Colonic mucosa (tissue), 4 donors: ENCODE measurements at regions not wholly inside any gene's neighbourhood (a gene's known extent, or its start where the extent isn't known, plus 50 kb on each side); places are given as distances from the start of the nearest gene placed in this dataset.

Experiments
- DNase-seq: peaks from one replicate; pipeline ENCODE4 v3.0.0-alpha.2; 2020
- H3K27ac ChIP-seq: fragments of 200-600 bp; one replicate; pipeline ENCODE4 v1.8.0; 2021
- H3K27me3 ChIP-seq: fragments of 200-600 bp; one replicate; pipeline ENCODE4 v1.8.0; 2021
- H3K36me3 ChIP-seq: fragments of 200-600 bp; one replicate; pipeline ENCODE4 v1.8.0; 2021
- H3K4me1 ChIP-seq: fragments of 200-600 bp; one replicate; pipeline ENCODE4 v1.8.0; 2021; ENCODE audit warnings: mild to moderate bottlenecking
- H3K4me3 ChIP-seq: fragments of 200-600 bp; one replicate; pipeline ENCODE4 v1.8.0; 2021
- H3K9ac ChIP-seq, 2 donors: one replicate each; pipeline ENCODE4 v1.7.0; 2013; ENCODE audit warnings: control low read depth in 2 of 2, low read depth in 2 of 2, low read length in 2 of 2
- H3K9me3 ChIP-seq: fragments of 200-600 bp; one replicate; pipeline ENCODE4 v1.8.0; 2021
- intact Hi-C: fragments of 100-400 bp; cut with DNase I; formaldehyde crosslinking; loops from one replicate; pipeline ENCODE4 v1.14.1; 2022
- TF ChIP-seq, protein P1 (sequence below): fragments of 200-600 bp; IDR thresholded peaks from one replicate; pipeline ENCODE4 v1.8.0; 2022; ENCODE audit warnings: antibody characterized with exemption, mild to moderate bottlenecking
- donor health status: healthy.
- donor health status: DM: no; HTN: no; CAD: no.
- donor health status: DM: no; HTN: no; CAD: no.

DNA sequence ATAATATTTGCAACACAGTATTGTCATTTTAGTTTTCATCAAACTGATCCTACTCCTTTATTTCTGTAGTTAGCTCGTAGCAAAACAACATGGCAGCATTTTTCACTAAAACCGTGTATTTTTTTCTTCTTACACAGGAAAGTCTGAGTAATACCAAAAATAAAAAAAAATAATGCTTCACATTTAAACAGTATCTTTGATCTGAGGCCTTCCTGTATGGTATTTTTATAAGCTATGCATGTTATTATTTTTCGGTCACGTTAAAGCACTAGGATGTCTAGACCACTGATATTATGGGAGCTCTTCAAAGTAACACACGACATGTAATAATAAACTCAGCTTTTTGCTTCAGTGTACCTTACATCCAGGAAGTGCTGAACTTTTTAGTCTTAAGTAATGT lies 94.1 kb upstream of the SRD5A3 start:
- H3K27me3 ChIP-seq: no peaks in the 10 kb centered on the region
- H3K9me3 ChIP-seq: no peaks in the 10 kb centered on the region
- DNase-seq: no peak
- intact Hi-C loops: no loop called here
- no peak overlapping the region for H3K27ac ChIP-seq
- H3K4me3 ChIP-seq: no peak overlapping the region
- no peak overlapping the region for H3K9ac ChIP-seq
- TF ChIP-seq, protein P1, sequence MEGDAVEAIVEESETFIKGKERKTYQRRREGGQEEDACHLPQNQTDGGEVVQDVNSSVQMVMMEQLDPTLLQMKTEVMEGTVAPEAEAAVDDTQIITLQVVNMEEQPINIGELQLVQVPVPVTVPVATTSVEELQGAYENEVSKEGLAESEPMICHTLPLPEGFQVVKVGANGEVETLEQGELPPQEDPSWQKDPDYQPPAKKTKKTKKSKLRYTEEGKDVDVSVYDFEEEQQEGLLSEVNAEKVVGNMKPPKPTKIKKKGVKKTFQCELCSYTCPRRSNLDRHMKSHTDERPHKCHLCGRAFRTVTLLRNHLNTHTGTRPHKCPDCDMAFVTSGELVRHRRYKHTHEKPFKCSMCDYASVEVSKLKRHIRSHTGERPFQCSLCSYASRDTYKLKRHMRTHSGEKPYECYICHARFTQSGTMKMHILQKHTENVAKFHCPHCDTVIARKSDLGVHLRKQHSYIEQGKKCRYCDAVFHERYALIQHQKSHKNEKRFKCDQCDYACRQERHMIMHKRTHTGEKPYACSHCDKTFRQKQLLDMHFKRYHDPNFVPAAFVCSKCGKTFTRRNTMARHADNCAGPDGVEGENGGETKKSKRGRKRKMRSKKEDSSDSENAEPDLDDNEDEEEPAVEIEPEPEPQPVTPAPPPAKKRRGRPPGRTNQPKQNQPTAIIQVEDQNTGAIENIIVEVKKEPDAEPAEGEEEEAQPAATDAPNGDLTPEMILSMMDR: no peak
- H3K36me3 ChIP-seq: no peaks in the 10 kb centered on the region
- H3K4me1 ChIP-seq: no peaks in the 10 kb centered on the region

GRCh38 chr4:55253948-55254593 lies 92.0 kb upstream of the SRD5A3 start:
- H3K27me3 ChIP-seq: no peaks in the 10 kb centered on the region
- no peaks in the 10 kb centered on the region for H3K9me3 ChIP-seq
- DNase-seq: no peak
- TF ChIP-seq, protein P1: no peak
- no peaks in the 10 kb centered on the region for H3K4me1 ChIP-seq
- no peak overlapping the region for H3K27ac ChIP-seq
- no peak overlapping the region for H3K4me3 ChIP-seq
- H3K36me3 ChIP-seq: no peaks in the 10 kb centered on the region
- intact Hi-C loops: no loop called here
- no peak overlapping the region for H3K9ac ChIP-seq

- Histone ChIP-seq H3K9me3 (no peaks in the 10 kb centered on the region), H3K4me3 (no peak overlapping the region), H3K27me3 (no peaks in the 10 kb centered on the region), H3K27ac (no peak overlapping the region), H3K36me3 (no peaks in the 10 kb centered on the region), H3K9ac (no peak overlapping the region), H3K4me1 (no peaks in the 10 kb centered on the region)
- no peak for DNase-seq
- intact Hi-C loops: no loop called here
- TF ChIP-seq, protein P1: no peak
Observed at GRCh38 chr4:55255179-55255578, 90.9 kb upstream of the SRD5A3 start.

DNA sequence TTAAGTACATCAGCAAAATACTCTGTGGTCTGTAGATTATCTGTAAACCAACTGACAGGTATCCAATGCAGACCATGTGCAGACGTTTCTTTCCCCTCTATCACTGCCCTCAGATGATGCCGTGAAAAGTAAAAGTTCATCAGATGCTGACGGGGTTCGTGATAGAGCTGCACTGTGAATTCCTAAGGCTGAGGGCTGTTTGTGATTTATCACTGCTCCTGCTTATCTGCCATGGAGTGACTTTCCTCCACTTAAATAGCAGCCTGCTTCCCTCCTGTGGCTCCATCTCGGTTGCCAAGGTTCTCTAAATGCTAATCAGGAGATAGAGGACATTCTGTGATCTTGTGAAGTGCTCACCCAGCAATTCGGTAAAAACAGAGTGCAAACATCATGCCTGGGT lies 89.3 kb upstream of the SRD5A3 start:
- H3K27ac ChIP-seq: no peak overlapping the region
- no peak for DNase-seq
- no peaks in the 10 kb centered on the region for H3K4me1 ChIP-seq
- H3K9me3 ChIP-seq: no peaks in the 10 kb centered on the region
- no peaks in the 10 kb centered on the region for H3K27me3 ChIP-seq
- no peak overlapping the region for H3K9ac ChIP-seq
- TF ChIP-seq, protein P1: no peak
- H3K36me3 ChIP-seq: no peaks in the 10 kb centered on the region
- no peak overlapping the region for H3K4me3 ChIP-seq
- intact Hi-C loops: no loop called here

DNA sequence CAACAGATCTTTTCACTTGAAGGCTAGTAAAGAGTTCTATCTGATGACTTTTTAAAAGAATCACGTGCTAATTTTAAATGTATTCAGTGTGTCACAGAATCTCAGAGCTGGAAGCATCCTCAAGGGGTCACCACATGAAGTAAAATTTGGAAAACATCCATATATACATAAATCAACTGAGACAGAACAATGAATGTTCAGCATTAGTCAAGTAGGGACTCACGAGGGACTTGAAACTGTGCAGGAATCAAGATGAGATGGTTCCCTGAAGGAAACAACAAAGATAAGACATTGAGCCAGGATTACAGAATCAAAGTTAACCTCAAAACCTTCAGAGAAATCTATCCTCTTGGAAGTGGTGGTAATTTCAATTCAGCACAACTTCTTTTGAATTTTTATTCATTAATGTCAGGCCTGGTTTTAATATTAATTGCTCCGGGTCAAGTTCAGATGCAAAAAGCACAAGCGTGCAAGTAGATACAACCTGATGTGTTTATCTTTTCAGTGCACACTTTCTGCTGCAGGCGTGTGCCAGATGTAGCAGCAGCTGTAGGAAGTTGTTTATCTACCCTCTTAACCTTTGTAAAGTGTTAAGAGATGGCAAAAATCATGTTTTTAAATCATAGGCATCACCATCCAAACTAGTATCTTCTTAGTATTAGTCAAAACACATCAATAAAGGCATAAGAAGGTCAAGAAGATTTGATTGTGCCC lies 87.7 kb upstream of the SRD5A3 start:
- no peak overlapping the region for H3K4me3 ChIP-seq
- DNase-seq: no peak
- intact Hi-C loops: no loop called here

More for the DNA sequence above, 87.7 kb upstream of the SRD5A3 start:
- Histone ChIP-seq H3K27ac (no peak overlapping the region), H3K9ac (no peak overlapping the region), H3K4me1 (no peaks in the 10 kb centered on the region), H3K27me3 (no peaks in the 10 kb centered on the region), H3K9me3 (no peaks in the 10 kb centered on the region), H3K36me3 (no peaks in the 10 kb centered on the region)
- TF ChIP-seq, protein P1: no peak
